ENCODE measurements at regions not wholly inside any gene's neighbourhood (a gene's known extent, or its start where the extent isn't known, plus 50 kb on each side); places are given as distances from the start of the nearest gene placed in this dataset.

GRCh38 chr22:27639248-27640086 is 162.1 kb downstream of the MN1 start:
- Histone ChIP-seq H3K4ac (ENCODE audit: low read depth in 1 of 2, low read length in 2 of 2) (no peak overlapping the region), H2BK5ac (ENCODE audit: low read depth, low read length, poor library complexity, severe bottlenecking) (no peak overlapping the region), H3K36me3 (ENCODE audit: control insufficient read depth in 1 of 2, insufficient read depth in 2 of 2, low read depth in 1 of 2, low read length in 2 of 2) (no peaks in the 10 kb centered on the region), H3K9me3 (ENCODE audit: control insufficient read depth, low read length) (no peaks in the 10 kb centered on the region), H2BK15ac (ENCODE audit: low read depth, poor library complexity, severe bottlenecking) (no peak overlapping the region), H3K4me3 (ENCODE audit: insufficient read depth in 1 of 2, low read depth in 1 of 2, low read length in 2 of 2) (no peak overlapping the region), H3K79me1 (replicated peaks; ENCODE audit: low read length, poor library complexity, severe bottlenecking) (no peaks in the 10 kb centered on the region), H3K18ac (ENCODE audit: low read depth in 1 of 2, low read length in 2 of 2) (no peak overlapping the region), H3K4me1 (ENCODE audit: control insufficient read depth, insufficient read depth, low read depth, low read length) (peaks cover 22% of the 10 kb centered on the region), H3K4me2 (ENCODE audit: low read length, poor library complexity, severe bottlenecking) (no peak overlapping the region), H2BK120ac (ENCODE audit: low read depth, low read length) (no peak overlapping the region), H3K23ac (ENCODE audit: low read length in 2 of 2) (no peak overlapping the region), H4K8ac (ENCODE audit: low read length) (no peak overlapping the region), H4K91ac (ENCODE audit: low read length) (no peak overlapping the region), H2BK12ac (ENCODE audit: low read length in 2 of 2) (no peak overlapping the region), H3K27ac (ENCODE audit: low read length, poor library complexity, severe bottlenecking) (no peak overlapping the region), H2AFZ (ENCODE audit: low read depth, low read length) (no peak overlapping the region), H3K9ac (ENCODE audit: low read length) (no peak overlapping the region), H3K27me3 (ENCODE audit: control insufficient read depth in 1 of 2, insufficient read depth in 1 of 2, low read length in 2 of 2) (peaks cover 0 to 37% of the 10 kb centered on the region in 2 experiments), H2AK5ac (ENCODE audit: low read length, severe bottlenecking) (no peak overlapping the region), H3K14ac (ENCODE audit: low read length in 2 of 2) (peak overlapping the region in 1 of 2 experiments; percentile 30)
- DNase-seq = no peak
- 76% methylated on average over 17 of the region's 19 CpGs for WGBS

GRCh38 chr22:27641049-27641795 is 160.3 kb downstream of the MN1 start:
- no peak overlapping the region for H3K27ac ChIP-seq (ENCODE audit: low read length, poor library complexity, severe bottlenecking)
- H2AFZ ChIP-seq (ENCODE audit: low read depth, low read length) = no peak overlapping the region
- no peak overlapping the region for H3K14ac ChIP-seq (ENCODE audit: low read length in 2 of 2)
- H3K18ac ChIP-seq (ENCODE audit: low read depth in 1 of 2, low read length in 2 of 2) = no peak overlapping the region
- no peak overlapping the region for H3K9ac ChIP-seq (ENCODE audit: low read length)
- H3K9me3 ChIP-seq (ENCODE audit: control insufficient read depth, low read length) = no peaks in the 10 kb centered on the region
- H3K79me1 ChIP-seq (replicated peaks; ENCODE audit: low read length, poor library complexity, severe bottlenecking) = no peaks in the 10 kb centered on the region
- no peak overlapping the region for H3K4me3 ChIP-seq (ENCODE audit: insufficient read depth in 1 of 2, low read depth in 1 of 2, low read length in 2 of 2)
- 52% methylated on average over 7 of the region's 8 CpGs for WGBS
- H2BK15ac ChIP-seq (ENCODE audit: low read depth, poor library complexity, severe bottlenecking) = peak overlapping the region; percentile 41
- peaks cover 27% of the 10 kb centered on the region for H3K4me1 ChIP-seq (ENCODE audit: control insufficient read depth, insufficient read depth, low read depth, low read length)
- H2BK5ac ChIP-seq (ENCODE audit: low read depth, low read length, poor library complexity, severe bottlenecking) = no peak overlapping the region
- H2AK5ac ChIP-seq (ENCODE audit: low read length, severe bottlenecking) = no peak overlapping the region
- H3K36me3 ChIP-seq (ENCODE audit: control insufficient read depth in 1 of 2, insufficient read depth in 2 of 2, low read depth in 1 of 2, low read length in 2 of 2) = no peaks in the 10 kb centered on the region
- H3K23ac ChIP-seq (ENCODE audit: low read length in 2 of 2) = no peak overlapping the region
- H2BK120ac ChIP-seq (ENCODE audit: low read depth, low read length) = no peak overlapping the region
- no peak overlapping the region for H2BK12ac ChIP-seq (ENCODE audit: low read length in 2 of 2)
- H4K8ac ChIP-seq (ENCODE audit: low read length) = no peak overlapping the region
- no peak overlapping the region for H4K91ac ChIP-seq (ENCODE audit: low read length)
- no peak overlapping the region for H3K4ac ChIP-seq (ENCODE audit: low read depth in 1 of 2, low read length in 2 of 2)
- DNase-seq = peak; percentile 51
- peaks cover 0 to 23% of the 10 kb centered on the region in 2 experiments for H3K27me3 ChIP-seq (ENCODE audit: control insufficient read depth in 1 of 2, insufficient read depth in 1 of 2, low read length in 2 of 2)
- H3K4me2 ChIP-seq (ENCODE audit: low read length, poor library complexity, severe bottlenecking) = no peak overlapping the region

- Histone ChIP-seq H3K9ac (ENCODE audit: low read length) (no peak overlapping the region), H3K36me3 (ENCODE audit: control insufficient read depth in 1 of 2, insufficient read depth in 2 of 2, low read depth in 1 of 2, low read length in 2 of 2) (no peaks in the 10 kb centered on the region)
Measured at GRCh38 chr22:27642104-27642800, 159.3 kb downstream of the MN1 start.

GRCh38 chr22:27643907-27644306 is 157.6 kb downstream of the MN1 start:
- DNase-seq = no peak
- H2BK5ac ChIP-seq (ENCODE audit: low read depth, low read length, poor library complexity, severe bottlenecking) = no peak overlapping the region
- H4K8ac ChIP-seq (ENCODE audit: low read length) = no peak overlapping the region
- H3K27me3 ChIP-seq (ENCODE audit: control insufficient read depth in 1 of 2, insufficient read depth in 1 of 2, low read length in 2 of 2) = peaks cover 4 to 32% of the 10 kb centered on the region in 2 experiments
- no peak overlapping the region for H2BK12ac ChIP-seq (ENCODE audit: low read length in 2 of 2)
- no peak overlapping the region for H3K4me2 ChIP-seq (ENCODE audit: low read length, poor library complexity, severe bottlenecking)
- H3K4ac ChIP-seq (ENCODE audit: low read depth in 1 of 2, low read length in 2 of 2) = no peak overlapping the region
- H4K91ac ChIP-seq (ENCODE audit: low read length) = no peak overlapping the region
- H3K9me3 ChIP-seq (ENCODE audit: control insufficient read depth, low read length) = peaks cover 4% of the 10 kb centered on the region
- no peak overlapping the region for H3K18ac ChIP-seq (ENCODE audit: low read depth in 1 of 2, low read length in 2 of 2)
- no peak overlapping the region for H3K27ac ChIP-seq (ENCODE audit: low read length, poor library complexity, severe bottlenecking)
- H3K79me1 ChIP-seq (replicated peaks; ENCODE audit: low read length, poor library complexity, severe bottlenecking) = no peaks in the 10 kb centered on the region
- no peak overlapping the region for H3K14ac ChIP-seq (ENCODE audit: low read length in 2 of 2)
- no peak overlapping the region for H2BK15ac ChIP-seq (ENCODE audit: low read depth, poor library complexity, severe bottlenecking)
- no peak overlapping the region for H2BK120ac ChIP-seq (ENCODE audit: low read depth, low read length)
- WGBS = 95% methylated on average over 13 of the region's 13 CpGs
- H3K9ac ChIP-seq (ENCODE audit: low read length) = no peak overlapping the region
- no peaks in the 10 kb centered on the region for H3K36me3 ChIP-seq (ENCODE audit: control insufficient read depth in 1 of 2, insufficient read depth in 2 of 2, low read depth in 1 of 2, low read length in 2 of 2)
- no peak overlapping the region for H2AK5ac ChIP-seq (ENCODE audit: low read length, severe bottlenecking)
- H3K23ac ChIP-seq (ENCODE audit: low read length in 2 of 2) = no peak overlapping the region
- H2AFZ ChIP-seq (ENCODE audit: low read depth, low read length) = no peak overlapping the region
- H3K4me1 ChIP-seq (ENCODE audit: control insufficient read depth, insufficient read depth, low read depth, low read length) = peaks cover 13% of the 10 kb centered on the region
- H3K4me3 ChIP-seq (ENCODE audit: insufficient read depth in 1 of 2, low read depth in 1 of 2, low read length in 2 of 2) = no peak overlapping the region

More at GRCh38 chr22:27642104-27642800, 159.3 kb downstream of the MN1 start:
- Histone ChIP-seq H2BK120ac (ENCODE audit: low read depth, low read length) (no peak overlapping the region), H3K4ac (ENCODE audit: low read depth in 1 of 2, low read length in 2 of 2) (no peak overlapping the region), H3K4me1 (ENCODE audit: control insufficient read depth, insufficient read depth, low read depth, low read length) (peaks cover 25% of the 10 kb centered on the region), H3K18ac (ENCODE audit: low read depth in 1 of 2, low read length in 2 of 2) (no peak overlapping the region), H3K23ac (ENCODE audit: low read length in 2 of 2) (no peak overlapping the region), H3K27me3 (ENCODE audit: control insufficient read depth in 1 of 2, insufficient read depth in 1 of 2, low read length in 2 of 2) (peaks cover 0 to 18% of the 10 kb centered on the region in 2 experiments), H4K8ac (ENCODE audit: low read length) (no peak overlapping the region), H3K79me1 (replicated peaks; ENCODE audit: low read length, poor library complexity, severe bottlenecking) (no peaks in the 10 kb centered on the region), H3K4me3 (ENCODE audit: insufficient read depth in 1 of 2, low read depth in 1 of 2, low read length in 2 of 2) (no peak overlapping the region), H3K14ac (ENCODE audit: low read length in 2 of 2) (no peak overlapping the region), H4K91ac (ENCODE audit: low read length) (no peak overlapping the region), H3K4me2 (ENCODE audit: low read length, poor library complexity, severe bottlenecking) (no peak overlapping the region), H2BK12ac (ENCODE audit: low read length in 2 of 2) (peak overlapping the region in 1 of 2 experiments; percentile 21), H2BK5ac (ENCODE audit: low read depth, low read length, poor library complexity, severe bottlenecking) (no peak overlapping the region), H3K27ac (ENCODE audit: low read length, poor library complexity, severe bottlenecking) (no peak overlapping the region), H2BK15ac (ENCODE audit: low read depth, poor library complexity, severe bottlenecking) (no peak overlapping the region), H3K9me3 (ENCODE audit: control insufficient read depth, low read length) (no peaks in the 10 kb centered on the region), H2AK5ac (ENCODE audit: low read length, severe bottlenecking) (no peak overlapping the region), H2AFZ (ENCODE audit: low read depth, low read length) (no peak overlapping the region)
- no peak for DNase-seq
- 49% methylated on average over 28 of the region's 28 CpGs for WGBS
